KMS-11 (cell line): ENCODE measurements at regions not wholly inside any gene's neighbourhood (a gene's known extent, or its start where the extent isn't known, plus 50 kb on each side); places are given as distances from the start of the nearest gene placed in this dataset.
A peak's percentile ranks its signal among the peaks of the same experiment; 100 is the strongest.

Experiments
- H2AFZ ChIP-seq: fragments of 200-600 bp; sonication (generic); 2 replicates; pipeline ENCODE4 v1.6.1; 2016; ENCODE audit warnings: antibody characterized with exemption, mixed run types, low read depth
- H3K27ac ChIP-seq: fragments of 200-600 bp; sonication (generic); 2 replicates; pipeline ENCODE4 v1.6.1; 2016; ENCODE audit warnings: mild to moderate bottlenecking, mixed run types
- H3K27me3 ChIP-seq: fragments of 200-600 bp; sonication (generic); 2 replicates; pipeline ENCODE4 v1.6.1; 2017; ENCODE audit warnings: mild to moderate bottlenecking, low read depth, mixed run types, moderate library complexity; ENCODE audit not compliant: insufficient read depth
- H3K36me3 ChIP-seq: fragments of 200-600 bp; sonication (generic); 2 replicates; pipeline ENCODE4 v1.6.1; 2017; ENCODE audit warnings: mild to moderate bottlenecking, mixed run types; ENCODE audit not compliant: insufficient read depth
- H3K4me1 ChIP-seq: fragments of 200-600 bp; sonication (generic); 2 replicates; pipeline ENCODE4 v1.6.1; 2016; ENCODE audit warnings: mild to moderate bottlenecking, low read depth, mixed run types; ENCODE audit not compliant: poor library complexity, severe bottlenecking
- H3K4me2 ChIP-seq: fragments of 200-600 bp; sonication (generic); 2 replicates; pipeline ENCODE4 v1.7.0; 2016; ENCODE audit warnings: mild to moderate bottlenecking, mixed run types
- H3K4me3 ChIP-seq: fragments of 200-600 bp; sonication (generic); IDR thresholded peaks from 2 replicates; pipeline ENCODE4 v1.6.1; 2017; ENCODE audit warnings: low read depth, low read length, mixed read lengths; ENCODE audit not compliant: insufficient read depth
- H3K79me2 ChIP-seq: fragments of 200-600 bp; sonication (generic); 2 replicates; pipeline ENCODE4 v1.6.1; 2016; ENCODE audit warnings: low read depth, mixed run types; ENCODE audit not compliant: insufficient read depth
- H3K9ac ChIP-seq: fragments of 200-600 bp; sonication (generic); 2 replicates; pipeline ENCODE4 v1.6.1; 2016; ENCODE audit warnings: mild to moderate bottlenecking, mixed run types
- H4K20me1 ChIP-seq: fragments of 200-600 bp; sonication (generic); 2 replicates; pipeline ENCODE4 v1.6.1; 2016; ENCODE audit warnings: mild to moderate bottlenecking, mixed run types; ENCODE audit not compliant: insufficient read depth
- TF ChIP-seq, protein P1 (sequence below): fragments of 200-600 bp; sonication (generic); conservative IDR thresholded peaks from 2 replicates; pipeline ENCODE4 v1.6.1; 2017; ENCODE audit warnings: low read depth, mild to moderate bottlenecking, antibody characterized with exemption, low read length, moderate library complexity, mixed read lengths

- Histone ChIP-seq H3K4me1 (no peaks in the 10 kb centered on the region), H4K20me1 (no peaks in the 10 kb centered on the region), H3K27me3 (no peaks in the 10 kb centered on the region), H3K9ac (no peak overlapping the region), H3K79me2 (no peaks in the 10 kb centered on the region), H3K4me3 (no peak overlapping the region), H3K36me3 (no peaks in the 10 kb centered on the region), H3K27ac (no peak overlapping the region), H3K4me2 (no peak overlapping the region), H2AFZ (peak overlapping the region; percentile 58; the same call in 1 of the 2 replicates)
- TF ChIP-seq, protein P1, sequence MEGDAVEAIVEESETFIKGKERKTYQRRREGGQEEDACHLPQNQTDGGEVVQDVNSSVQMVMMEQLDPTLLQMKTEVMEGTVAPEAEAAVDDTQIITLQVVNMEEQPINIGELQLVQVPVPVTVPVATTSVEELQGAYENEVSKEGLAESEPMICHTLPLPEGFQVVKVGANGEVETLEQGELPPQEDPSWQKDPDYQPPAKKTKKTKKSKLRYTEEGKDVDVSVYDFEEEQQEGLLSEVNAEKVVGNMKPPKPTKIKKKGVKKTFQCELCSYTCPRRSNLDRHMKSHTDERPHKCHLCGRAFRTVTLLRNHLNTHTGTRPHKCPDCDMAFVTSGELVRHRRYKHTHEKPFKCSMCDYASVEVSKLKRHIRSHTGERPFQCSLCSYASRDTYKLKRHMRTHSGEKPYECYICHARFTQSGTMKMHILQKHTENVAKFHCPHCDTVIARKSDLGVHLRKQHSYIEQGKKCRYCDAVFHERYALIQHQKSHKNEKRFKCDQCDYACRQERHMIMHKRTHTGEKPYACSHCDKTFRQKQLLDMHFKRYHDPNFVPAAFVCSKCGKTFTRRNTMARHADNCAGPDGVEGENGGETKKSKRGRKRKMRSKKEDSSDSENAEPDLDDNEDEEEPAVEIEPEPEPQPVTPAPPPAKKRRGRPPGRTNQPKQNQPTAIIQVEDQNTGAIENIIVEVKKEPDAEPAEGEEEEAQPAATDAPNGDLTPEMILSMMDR = no peak
These were observed 139.1 kb upstream of the BDNF start for GRCh38 chr11:27839226-27839913.

DNA sequence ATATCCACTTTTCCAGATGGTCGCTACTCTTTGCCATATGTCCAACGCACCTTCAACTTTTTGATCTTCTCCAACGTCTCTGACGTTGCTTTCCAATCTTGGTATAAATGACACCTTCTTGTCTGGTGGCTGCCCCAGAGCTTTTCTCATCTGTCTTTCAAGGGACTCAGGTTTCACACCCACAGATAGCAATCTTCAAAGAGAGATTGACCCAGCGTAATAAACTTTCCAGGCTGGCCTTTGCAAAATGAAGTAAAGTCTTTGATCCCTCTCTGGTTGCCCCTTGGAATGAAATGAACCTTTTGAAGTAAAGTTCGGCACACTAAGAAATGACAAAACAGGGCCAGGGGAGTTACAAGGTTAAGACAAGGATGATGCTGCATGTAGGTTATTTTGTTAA lies 138.4 kb upstream of the BDNF start:
- H3K4me1 ChIP-seq = no peaks in the 10 kb centered on the region
- TF ChIP-seq, protein P1 = no peak
- no peaks in the 10 kb centered on the region for H4K20me1 ChIP-seq
- H3K4me2 ChIP-seq = no peak overlapping the region
- H2AFZ ChIP-seq = no peak overlapping the region
- H3K36me3 ChIP-seq = no peaks in the 10 kb centered on the region
- no peak overlapping the region for H3K27ac ChIP-seq
- H3K9ac ChIP-seq = no peak overlapping the region
- no peaks in the 10 kb centered on the region for H3K79me2 ChIP-seq
- H3K27me3 ChIP-seq = no peaks in the 10 kb centered on the region
- H3K4me3 ChIP-seq = no peak overlapping the region

DNA sequence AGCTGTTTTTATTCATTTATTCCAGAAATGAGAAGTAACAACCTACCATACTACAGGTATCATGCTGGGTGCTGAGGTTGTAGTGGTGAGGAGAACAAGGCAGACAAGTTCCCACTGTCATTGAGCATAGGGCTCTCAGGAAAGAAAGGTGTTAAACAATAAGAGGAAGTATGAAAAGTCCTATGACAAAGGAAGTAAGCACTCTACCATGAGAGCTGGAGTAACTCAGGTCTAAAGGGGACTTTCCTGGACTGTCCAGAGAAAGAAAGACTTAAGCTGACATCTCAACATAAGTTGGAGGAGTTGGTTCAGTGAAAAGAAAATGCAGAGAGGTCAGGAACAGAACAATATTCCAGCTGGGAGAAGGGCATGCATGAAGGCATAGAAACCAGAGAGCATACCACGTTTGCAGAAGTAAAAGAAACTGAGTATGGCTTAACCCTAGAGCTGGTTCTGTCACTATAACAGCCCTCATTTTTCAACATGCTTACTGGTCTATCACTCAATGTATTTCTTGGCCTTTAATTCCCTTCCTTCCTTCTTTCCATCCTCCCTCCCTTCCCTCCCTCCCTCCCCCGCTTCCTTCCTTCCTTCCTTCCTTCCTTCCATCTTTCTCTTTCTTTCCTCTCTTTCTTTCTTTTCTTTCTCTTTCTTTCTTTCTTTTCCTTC lies 137.8 kb upstream of the BDNF start:
- Histone ChIP-seq H3K79me2 (no peaks in the 10 kb centered on the region), H3K4me3 (no peak overlapping the region), H3K4me2 (no peak overlapping the region), H3K9ac (no peak overlapping the region), H3K4me1 (no peaks in the 10 kb centered on the region), H4K20me1 (no peaks in the 10 kb centered on the region), H3K27ac (no peak overlapping the region), H3K27me3 (no peaks in the 10 kb centered on the region), H2AFZ (no peak overlapping the region), H3K36me3 (no peaks in the 10 kb centered on the region)
- TF ChIP-seq, protein P1 = no peak

DNA sequence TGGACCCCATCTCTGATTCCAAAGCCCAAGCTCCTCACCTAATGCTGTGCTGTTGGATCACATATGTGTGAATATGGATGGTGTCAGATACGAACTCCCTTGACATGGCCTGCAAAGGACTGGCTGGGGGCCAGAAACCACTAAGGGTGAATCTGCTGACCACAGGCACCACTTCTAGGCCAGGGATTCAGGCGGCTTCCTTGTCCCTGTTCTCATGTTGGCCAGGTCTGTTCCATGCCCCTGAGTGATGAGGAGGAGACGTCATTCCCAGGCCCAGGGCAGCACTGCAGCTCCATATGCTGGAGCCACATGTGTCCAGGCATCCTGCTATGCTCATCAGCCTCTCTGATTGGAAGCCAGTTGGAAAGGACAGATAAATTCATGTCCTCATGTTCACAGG lies 130.0 kb upstream of the BDNF start:
- H3K36me3 ChIP-seq = no peaks in the 10 kb centered on the region
- no peaks in the 10 kb centered on the region for H3K4me1 ChIP-seq
- H3K27ac ChIP-seq = no peak overlapping the region
- H3K27me3 ChIP-seq = no peaks in the 10 kb centered on the region
- H4K20me1 ChIP-seq = no peaks in the 10 kb centered on the region
- no peak overlapping the region for H3K4me2 ChIP-seq
- no peak overlapping the region for H3K9ac ChIP-seq
- no peak overlapping the region for H2AFZ ChIP-seq
- TF ChIP-seq, protein P1 = no peak
- H3K4me3 ChIP-seq = no peak overlapping the region
- no peaks in the 10 kb centered on the region for H3K79me2 ChIP-seq
